K562 (cell line): ENCODE measurements at regions not wholly inside any gene's neighbourhood (a gene's known extent, or its start where the extent isn't known, plus 50 kb on each side); places are given as distances from the start of the nearest gene placed in this dataset.

Experiments
- ATAC-seq: fragments of 200-7000 bp; cut with Tn5 transposase; 3 replicates; pipeline ENCODE4 v1.9.1; 2020; ENCODE audit warnings: moderate library complexity
- BruUV-seq: library from RNA; stranded (reverse); fragments of 400-500 nt; replicated peaks from 2 replicates; lab custom pipeline; 2021; lab: Mats Ljungman, UMichigan
- CTCF ChIA-PET: fragments of 300-600 bp; formaldehyde crosslinking; extraction: SDS; loops from one replicate; lab custom pipeline; 2021; ENCODE audit warnings: low intra/inter-chr PET ratio; lab: Yijun Ruan, JAX
- POLR2A ChIA-PET: fragments of 300-600, 350-650 bp; sonication (Branson Sonifier 250); formaldehyde crosslinking; extraction: SDS; loops from one replicate; lab custom pipeline; 2021; ENCODE audit warnings: antibody characterized with exemption, inconsistent platforms; lab: Yijun Ruan, JAX
- DNase-seq, 4 experiments: peaks; one replicate each; pipeline versions ENCODE4 v3.0.0 to v3.0.0-alpha.2; 2011 to 2018; ENCODE audit warnings: low spot score in 3 of 4, mixed read lengths in 3 of 4; ENCODE audit errors: extremely low read depth in 1 of 4
- FAIRE-seq: peaks from 2 replicates; lab custom pipeline; 2011; peaks lifted over from hg19 to GRCh38; lab: Jason Lieb, UNC
- H2AFZ ChIP-seq: 2 replicates; pipeline ENCODE4 v1.6.0; 2011; ENCODE audit warnings: low read depth, low read length, control low read depth, inconsistent platforms
- H3K27ac ChIP-seq: fragments of 200-600 bp; 3 replicates; pipeline ENCODE4 v1.8.0; 2011; ENCODE audit warnings: low read depth, mild to moderate bottlenecking, control low read depth, inconsistent platforms, low read length, moderate library complexity, mixed read lengths; ENCODE audit errors: extremely low read depth
- H3K27me3 ChIP-seq, 2 experiments: fragments of 300-600 bp in 1 of 2; 2 replicates in 1 of 2; 3 replicates in 1 of 2; pipeline versions ENCODE4 v1.6.0 to v1.8.0; 2011; ENCODE audit warnings: inconsistent platforms in 2 of 2, low read length in 2 of 2, mild to moderate bottlenecking in 1 of 2, mixed read lengths in 1 of 2, moderate library complexity in 1 of 2; ENCODE audit not compliant: control insufficient read depth in 2 of 2, insufficient read depth in 2 of 2
- H3K36me3 ChIP-seq: fragments of 300-600 bp; 3 replicates; pipeline ENCODE4 v1.8.0; 2011; ENCODE audit warnings: mild to moderate bottlenecking, low read length, inconsistent platforms; ENCODE audit not compliant: control insufficient read depth, insufficient read depth
- H3K4me1 ChIP-seq, 2 experiments: fragments of 200-600 bp in 1 of 2; replicated peaks in 1 of 2; 2 replicates in 1 of 2; 3 replicates in 1 of 2; pipeline versions ENCODE4 v1.5.1 to v1.8.0; 2011; ENCODE audit warnings: inconsistent platforms in 2 of 2, low read length in 2 of 2, mild to moderate bottlenecking in 1 of 2, mixed read lengths in 1 of 2, moderate library complexity in 1 of 2; ENCODE audit not compliant: control insufficient read depth in 2 of 2, insufficient read depth in 2 of 2
- H3K4me2 ChIP-seq: 2 replicates; pipeline ENCODE4 v1.6.1; 2011; ENCODE audit warnings: low read length, control low read depth, inconsistent platforms, mixed read lengths; ENCODE audit not compliant: insufficient read depth
- H3K4me3 ChIP-seq: fragments of 200-600 bp; sonication (generic), shearing (Covaris generic); 2 replicates; pipeline ENCODE4 v1.5.1; 2016; ENCODE audit warnings: control low read depth, inconsistent platforms
- H3K79me2 ChIP-seq: fragments of 200-600 bp; 3 replicates; pipeline ENCODE4 v1.8.0; 2011; ENCODE audit warnings: low read length, inconsistent platforms; ENCODE audit not compliant: control insufficient read depth, insufficient read depth
- H3K9ac ChIP-seq, 2 experiments: 2 replicates each; pipeline versions ENCODE4 v1.6.0 to v1.6.1; 2011; ENCODE audit warnings: low read depth in 2 of 2, low read length in 2 of 2, control low read depth in 1 of 2, inconsistent platforms in 1 of 2, mild to moderate bottlenecking in 1 of 2, mixed read lengths in 1 of 2; ENCODE audit not compliant: insufficient read depth in 1 of 2
- H3K9me1 ChIP-seq: one replicate; pipeline ENCODE4 v1.6.0; 2011; ENCODE audit warnings: inconsistent platforms, mild to moderate bottlenecking, low read length, moderate library complexity; ENCODE audit not compliant: control insufficient read depth, insufficient read depth
- H3K9me3 ChIP-seq: replicated peaks from 2 replicates; pipeline ENCODE4 v1.5.1; 2011; ENCODE audit warnings: low read depth, low read length, inconsistent platforms; ENCODE audit not compliant: control insufficient read depth, insufficient read depth
- H4K20me1 ChIP-seq: replicated peaks from 2 replicates; pipeline ENCODE4 v1.6.1; 2011; ENCODE audit warnings: low read length, inconsistent platforms, mixed read lengths; ENCODE audit not compliant: control insufficient read depth, insufficient read depth
- CBX2 ChIP-seq: fragments of 200-600 bp; sonication (generic); IDR thresholded peaks from one replicate; pipeline ENCODE4 v1.6.1; 2012; ENCODE audit warnings: mild to moderate bottlenecking, low read length, inconsistent platforms; ENCODE audit not compliant: insufficient read depth, poor library complexity, severe bottlenecking
- HNRNPUL1 ChIP-seq: fragments of 200-400 bp; formaldehyde crosslinking; IDR thresholded peaks from 2 replicates; pipeline ENCODE4 v1.6.1; 2017; ENCODE audit warnings: low read length
- RBM34 ChIP-seq: fragments of 200-400 bp; formaldehyde crosslinking; IDR thresholded peaks from 2 replicates; pipeline ENCODE4 v1.6.1; 2018; ENCODE audit warnings: low read length, borderline replicate concordance; ENCODE audit not compliant: insufficient read depth
- RHOXF2B ChIP-seq: fragments of 250-450 bp; sonication (Bioruptor Pico); conservative IDR thresholded peaks from 2 replicates; pipeline ENCODE4 v1.5.1; 2021
- SRSF9 ChIP-seq: fragments of 200-400 bp; formaldehyde crosslinking; IDR thresholded peaks from 2 replicates; pipeline ENCODE4 v1.6.1; 2017; ENCODE audit warnings: low read depth, low read length, borderline replicate concordance
- TGIF2 ChIP-seq: sonication (generic); formaldehyde crosslinking; IDR thresholded peaks from 2 replicates; pipeline ENCODE4 v1.8.1; 2022; ENCODE audit warnings: mild to moderate bottlenecking, missing genetic modification reagents, moderate library complexity
- TRIM24 ChIP-seq, 2 experiments: fragments of 450-650 bp; IDR thresholded peaks; 2 replicates each; pipeline ENCODE4 v1.6.1; 2016
- ZBTB1 ChIP-seq: sonication (generic); formaldehyde crosslinking; IDR thresholded peaks from 2 replicates; pipeline ENCODE4 v1.8.1; 2023; ENCODE audit warnings: missing genetic modification reagents, low read depth, mild to moderate bottlenecking, borderline replicate concordance
- ZNF12 ChIP-seq: sonication (generic); formaldehyde crosslinking; IDR thresholded peaks from 2 replicates; pipeline ENCODE4 v1.4.0; 2020; ENCODE audit warnings: mild to moderate bottlenecking, missing genetic modification reagents
- WGBS: fragments of 100-300 bp; shearing (Covaris generic); methylation state at CpG from one replicate; pipeline ENCODE4 v1.1.6; 2016; ENCODE audit warnings: low coverage, mixed read lengths; ENCODE audit not compliant: insufficient coverage; ENCODE audit errors: missing lambda C conversion rate; 5-methylcytosine and 5-hydroxymethylcytosine counted together
- in situ Hi-C: fragments of 300-500 bp; cut with MboI; formaldehyde crosslinking; loops from 4 replicates; pipeline ENCODE4 v1.15.0; 2018; ENCODE audit warnings: inconsistent platforms, mixed read lengths
- intact Hi-C: fragments of 100-400 bp; cut with micrococcal nuclease; formaldehyde crosslinking; loops from 2 replicates; pipeline ENCODE4 v1.14.2; 2022

- ATAC-seq = no peak
- H3K9me1 ChIP-seq = no peaks in the 10 kb centered on the region
- H3K9ac ChIP-seq = no peak overlapping the region
- POLR2A ChIA-PET = no interaction called here
- H4K20me1 ChIP-seq = no peaks in the 10 kb centered on the region
- TF ChIP-seq CBX2 = no peak
- no peak for TF ChIP-seq ZNF12 (CRISPR knock-in tag)
- TF ChIP-seq RBM34 = no peak
- no peak for TF ChIP-seq HNRNPUL1
- TF ChIP-seq, all 486 proteins: peak for 0
- no TSS peak for BruUV-seq
- in situ Hi-C loops = no loop called here
- intact Hi-C loops = no loop called here
- CTCF ChIA-PET = no interaction called here
- Histone ChIP-seq H3K4me2 (no peak overlapping the region), H3K27ac (no peak overlapping the region), H3K4me3 (no peak overlapping the region), H3K36me3 (no peaks in the 10 kb centered on the region), H2AFZ (no peak overlapping the region), H3K79me2 (no peaks in the 10 kb centered on the region), H3K9me3 (no peaks in the 10 kb centered on the region; the same call in 1 of the 2 replicates), H3K27me3 (no peaks in the 10 kb centered on the region), H3K4me1 (no peaks in the 10 kb centered on the region)
- DNase-seq (no peak), FAIRE-seq (no peak)
Observed at GRCh38 chr10:8962249-8962648, 907.8 kb downstream of the GATA3 start.

- no peak for TF ChIP-seq TGIF2 (CRISPR knock-in tag)
- no peak for TF ChIP-seq ZBTB1 (CRISPR knock-in tag)
- no peak for TF ChIP-seq RHOXF2B
- no peak for TF ChIP-seq TRIM24 (IDR thresholded peaks at IDR 0.05)
- no peak for TF ChIP-seq SRSF9
- TF ChIP-seq, all 486 proteins: peak for 0
- POLR2A ChIA-PET = no interaction called here
- Histone ChIP-seq H3K27me3 (no peaks in the 10 kb centered on the region), H3K27ac (no peak overlapping the region), H3K4me3 (no peak overlapping the region), H3K9ac (no peak overlapping the region), H3K9me3 (no peaks in the 10 kb centered on the region; the same call in 1 of the 2 replicates), H3K9me1 (no peaks in the 10 kb centered on the region), H3K36me3 (no peaks in the 10 kb centered on the region), H4K20me1 (no peaks in the 10 kb centered on the region), H3K4me2 (no peak overlapping the region), H3K4me1 (no peaks in the 10 kb centered on the region), H3K79me2 (no peaks in the 10 kb centered on the region), H2AFZ (no peak overlapping the region)
- in situ Hi-C loops = no loop called here
- no peak for ATAC-seq
- no peak for FAIRE-seq
- WGBS = 0% methylated on average over 2 of the region's 2 CpGs
- CTCF ChIA-PET = no interaction called here
- no TSS peak for BruUV-seq
- no peak for DNase-seq
- intact Hi-C loops = no loop called here
Observed at GRCh38 chr10:8967061-8967460, 912.6 kb downstream of the GATA3 start.
